ENCODE measurements at regions not wholly inside any gene's neighbourhood (a gene's known extent, or its start where the extent isn't known, plus 50 kb on each side); places are given as distances from the start of the nearest gene placed in this dataset.

- Histone ChIP-seq H3K27me3 (replicated peaks in 1 of 2; ENCODE audit: control insufficient read depth in 2 of 2, extremely low read depth in 1 of 2, insufficient read depth in 2 of 2, low read length in 1 of 2) (peaks cover 0 to 4% of the 10 kb centered on the region in 2 experiments), H3K36me3 (ENCODE audit: control insufficient read depth in 2 of 2, extremely low read depth in 1 of 2, insufficient read depth in 1 of 2, low read length in 1 of 2) (no peaks in the 10 kb centered on the region), H3K4me1 (ENCODE audit: control insufficient read depth in 1 of 2, extremely low read depth in 1 of 2, insufficient read depth in 2 of 2, low read length in 2 of 2) (no peaks in the 10 kb centered on the region), H3K4me3 (ENCODE audit: control insufficient read depth in 1 of 2, extremely low read depth in 1 of 2, low read length in 1 of 2) (no peak overlapping the region), H3K9me3 (no peaks in the 10 kb centered on the region), H3K27ac (ENCODE audit: low read length) (no peak overlapping the region)
- H3K9me3 Mint-ChIP-seq, result no peaks in the 10 kb centered on the region
- no peaks in the 10 kb centered on the region for H3K36me3 Mint-ChIP-seq
- ChIA-PET POLR2A (no interaction called here), CTCF (no interaction called here)
- DNase-seq (no peak), ATAC-seq (replicated peaks in 1 of 4) (no peak)
- H3K27ac Mint-ChIP-seq, result no peak overlapping the region
- H3K27me3 Mint-ChIP-seq, result peaks cover 12 to 48% of the 10 kb centered on the region in 2 donors
- no peaks in the 10 kb centered on the region for H3K4me1 Mint-ChIP-seq
- H3K4me3 Mint-ChIP-seq, result no peak overlapping the region
- no CpG with 5 or more reads among the region's 3 CpGs for WGBS (ENCODE audit: insufficient coverage)
Measured at GRCh38 chr12:108078428-108078827, 50.7 kb upstream of the WSCD2 start.

Data from T-cell (primary cell).